Erythroblast (primary cell): ENCODE measurements at regions not wholly inside any gene's neighbourhood (a gene's known extent, or its start where the extent isn't known, plus 50 kb on each side); places are given as distances from the start of the nearest gene placed in this dataset.
"Not testable (repeated sequence)": the region's sequence is repeated elsewhere in the genome, so short reads cannot be mapped to it uniquely, and the experiment has no call there.

Experiments
- DNase-seq, 2 experiments: peaks; one replicate each; lab custom pipeline; 2025; lab: John Stamatoyannopoulos, UW
- GATA1 ChIP-seq: IDR thresholded peaks from 2 replicates; pipeline ENCODE4 v1.6.1; 2011; ENCODE audit warnings: low read depth, mild to moderate bottlenecking, control low read depth, low read length, moderate library complexity
- POLR2A ChIP-seq: IDR thresholded peaks from 2 replicates; pipeline ENCODE4 v1.6.1; 2011; ENCODE audit warnings: mild to moderate bottlenecking, low read length

- TF ChIP-seq POLR2A (no peak), GATA1 (no peak)
These were observed 230.5 kb upstream of the TMEM229A start for GRCh38 chr7:124263232-124263827.

GRCh38 chr7:124261710-124262109 lies 228.8 kb upstream of the TMEM229A start:
- TF ChIP-seq GATA1 (no peak), POLR2A (no peak)
- no peak for DNase-seq

More at GRCh38 chr7:124263232-124263827, 230.5 kb upstream of the TMEM229A start:
- DNase-seq, result no peak

GRCh38 chr7:124257638-124258308 lies 224.9 kb upstream of the TMEM229A start:
- no peak for DNase-seq
- TF ChIP-seq GATA1 (no peak), POLR2A (no peak)

DNA sequence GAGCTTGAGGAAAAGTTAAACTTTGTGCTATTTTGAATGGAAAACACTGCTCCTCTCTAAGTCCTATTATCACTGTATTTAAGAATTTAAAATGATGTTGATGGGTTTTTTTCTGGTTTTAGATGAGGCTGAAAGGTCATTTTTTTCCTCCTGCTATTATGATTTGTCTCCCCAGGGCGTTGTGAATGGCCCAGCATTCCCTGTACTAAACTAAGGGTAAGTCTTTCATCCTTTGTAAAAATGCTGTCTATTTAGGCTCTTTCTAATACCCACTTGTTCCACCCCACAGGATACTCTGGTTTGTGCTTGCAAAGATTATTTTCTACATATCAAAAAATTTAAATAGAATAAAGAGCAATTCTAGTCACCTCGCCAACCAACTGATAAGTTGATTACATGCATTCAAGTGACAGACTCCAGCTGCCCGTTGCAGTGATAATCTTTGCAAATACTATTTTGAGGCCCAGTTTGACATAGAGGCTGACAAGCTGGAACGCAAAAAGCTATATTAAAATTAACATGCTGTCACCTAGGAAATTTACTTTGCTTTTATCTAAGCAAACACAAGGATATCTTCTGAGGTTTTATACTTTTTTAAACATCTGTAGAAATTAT lies 222.3 kb upstream of the TMEM229A start:
- DNase-seq, result no peak
- TF ChIP-seq POLR2A (no peak), GATA1 (no peak)

GRCh38 chr7:124254396-124254795 lies 221.5 kb upstream of the TMEM229A start:
- DNase-seq, result no peak
- no peak for TF ChIP-seq GATA1
- TF ChIP-seq POLR2A, result no peak

- DNase-seq, result no peak
- TF ChIP-seq GATA1 (no peak), POLR2A (no peak)
These were observed 218.8 kb upstream of the TMEM229A start for GRCh38 chr7:124251636-124252035.

DNA sequence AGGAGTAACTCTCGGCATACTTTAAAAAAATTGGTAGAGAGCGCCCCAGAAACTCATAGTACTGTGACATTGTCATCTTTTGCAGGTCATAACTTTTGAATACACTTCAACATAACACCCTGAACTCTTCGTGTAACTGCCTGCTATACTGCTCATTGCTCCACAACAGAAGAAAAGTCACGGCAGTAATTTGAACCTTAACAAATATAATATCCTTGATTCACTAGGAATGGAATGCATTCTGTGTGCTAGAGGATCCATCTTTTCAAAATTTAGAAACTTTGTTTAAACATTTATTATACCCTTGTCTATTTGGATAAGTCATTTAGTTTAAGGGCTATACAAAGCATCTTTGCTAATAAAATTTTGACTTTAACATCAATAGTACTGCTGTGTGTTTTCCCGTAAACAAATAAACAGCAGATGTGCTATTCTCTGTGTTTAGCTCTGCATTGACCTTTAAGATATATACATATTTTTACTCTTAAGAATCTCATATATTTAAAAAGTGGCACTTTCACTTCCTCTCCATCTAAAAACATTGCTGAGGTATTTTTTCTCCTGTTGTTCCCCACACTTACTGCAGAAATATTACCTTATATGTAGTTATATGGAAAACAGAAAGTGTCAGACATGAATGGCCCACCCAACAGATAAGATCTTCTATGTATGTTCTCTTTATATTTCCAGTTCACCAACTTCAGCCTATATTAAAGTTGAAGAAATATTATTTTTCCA lies 217.6 kb upstream of the TMEM229A start:
- DNase-seq, result no peak
- no peak for TF ChIP-seq POLR2A
- no peak for TF ChIP-seq GATA1

- no peak for TF ChIP-seq GATA1
- TF ChIP-seq POLR2A, result no peak
- DNase-seq, result no peak
These were observed 214.8 kb upstream of the TMEM229A start for GRCh38 chr7:124247691-124248090.

GRCh38 chr7:124246262-124246863 lies 213.5 kb upstream of the TMEM229A start:
- no peak for DNase-seq
- no peak for TF ChIP-seq POLR2A
- no peak for TF ChIP-seq GATA1

DNA sequence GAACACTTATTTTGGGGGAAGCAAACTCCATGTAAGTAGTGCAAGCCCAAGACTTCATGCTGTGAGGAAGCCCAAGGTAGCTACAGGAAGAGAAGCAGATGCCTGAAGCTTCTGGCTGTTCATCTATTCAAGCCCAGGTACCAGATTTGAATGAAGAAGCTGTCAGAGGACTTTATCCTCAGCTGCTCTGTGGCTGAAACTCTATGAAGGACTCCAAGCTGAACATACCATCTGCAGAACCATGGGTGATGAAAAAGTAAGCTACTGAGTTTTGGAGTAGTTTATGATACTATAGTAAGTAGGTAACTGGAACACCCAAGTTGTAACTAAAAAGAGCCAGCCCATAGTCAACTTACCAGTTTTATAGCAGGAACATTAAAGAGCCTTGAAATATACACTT lies 211.6 kb upstream of the TMEM229A start:
- DNase-seq, result not testable (repeated sequence)

DNA sequence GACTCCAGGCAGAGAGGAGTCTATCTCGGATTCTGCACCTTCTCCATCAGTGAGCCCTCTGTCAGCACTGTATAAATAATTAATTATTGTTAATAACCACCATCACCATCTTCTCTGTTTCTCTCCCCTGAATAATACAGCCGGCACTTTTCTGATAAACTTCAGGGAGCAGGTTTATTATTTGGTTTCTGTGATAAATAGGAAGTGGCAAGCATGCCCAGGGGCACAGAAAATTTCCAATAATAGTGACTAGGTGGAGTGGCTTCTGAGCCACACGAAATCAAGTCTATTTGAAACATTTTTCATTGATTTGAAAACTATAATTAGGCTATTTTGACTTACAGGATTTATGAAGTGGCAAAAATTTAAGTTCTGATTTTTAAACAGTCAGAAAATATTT lies 186.8 kb upstream of the TMEM229A start:
- TF ChIP-seq POLR2A, result no peak
- TF ChIP-seq GATA1, result no peak

GRCh38 chr7:124208642-124209041 lies 175.8 kb upstream of the TMEM229A start:
- TF ChIP-seq POLR2A (no peak), GATA1 (no peak)
- no peak for DNase-seq

More for the DNA sequence above, 186.8 kb upstream of the TMEM229A start:
- no peak for DNase-seq

DNA sequence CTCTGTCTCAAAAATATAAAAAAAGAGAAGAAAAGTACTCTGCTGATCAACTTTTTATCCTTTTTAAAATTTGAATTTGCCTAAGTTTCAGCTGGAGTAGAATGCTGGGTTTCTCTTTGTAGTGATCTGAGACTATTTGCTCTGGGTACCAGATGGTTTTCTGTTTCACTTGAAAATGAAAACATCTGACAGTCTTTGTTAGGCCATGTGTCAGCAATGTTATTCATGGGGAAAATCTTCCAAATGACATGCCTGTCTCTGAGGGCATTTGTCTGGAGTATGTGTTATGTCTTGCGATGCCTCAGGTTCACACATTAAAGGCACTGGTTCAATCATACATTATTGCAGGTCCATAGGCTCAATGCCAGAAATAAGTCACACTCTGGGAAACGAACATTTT lies 175.3 kb upstream of the TMEM229A start:
- no peak for DNase-seq
- TF ChIP-seq POLR2A (no peak), GATA1 (no peak)

DNA sequence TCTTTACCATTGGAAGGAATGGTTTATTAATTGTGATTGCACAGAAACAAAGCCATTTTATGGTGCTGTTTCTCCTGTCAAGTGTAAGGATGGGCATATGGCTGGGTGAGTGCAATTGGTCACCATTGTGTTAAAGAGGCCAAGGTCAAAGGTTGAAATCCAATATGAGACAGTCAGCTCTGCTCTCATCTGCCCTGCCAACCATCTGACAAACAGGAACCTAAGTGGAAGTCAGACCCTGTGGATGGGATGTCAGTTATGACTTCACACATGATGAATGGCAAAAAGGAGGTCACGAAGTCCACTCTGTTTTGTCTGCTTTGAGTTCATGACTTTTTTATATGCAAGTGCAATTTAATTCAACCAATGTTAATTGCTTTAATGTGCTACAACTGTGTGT lies 172.7 kb upstream of the TMEM229A start:
- no peak for DNase-seq
- TF ChIP-seq POLR2A, result no peak
- TF ChIP-seq GATA1, result no peak
